ENCODE measurements at regions not wholly inside any gene's neighbourhood (a gene's known extent, or its start where the extent isn't known, plus 50 kb on each side); places are given as distances from the start of the nearest gene placed in this dataset.
"Not testable (repeated sequence)": the region's sequence is repeated elsewhere in the genome, so short reads cannot be mapped to it uniquely, and the experiment has no call there.

- no peak for DNase-seq (ENCODE audit: low spot score)
Observed at GRCh38 chr2:142575561-142575960, 301.9 kb upstream of the KYNU start.

GRCh38 chr2:142574388-142574787 is 303.1 kb upstream of the KYNU start:
- no peak for DNase-seq (ENCODE audit: low spot score)

GRCh38 chr2:142572346-142573132 is 304.9 kb upstream of the KYNU start:
- DNase-seq (ENCODE audit: low spot score) = no peak

- DNase-seq (ENCODE audit: low spot score) = no peak
Observed at GRCh38 chr2:142571934-142572333, 305.5 kb upstream of the KYNU start.

GRCh38 chr2:142562900-142563299 is 314.6 kb upstream of the KYNU start:
- no peak for DNase-seq (ENCODE audit: low spot score)

GRCh38 chr2:142561656-142562055 is 315.8 kb upstream of the KYNU start:
- no peak for DNase-seq (ENCODE audit: low spot score)

GRCh38 chr2:142557391-142557790 is 320.1 kb upstream of the KYNU start:
- no peak for DNase-seq (ENCODE audit: low spot score)

- DNase-seq (ENCODE audit: low spot score) = not testable (repeated sequence)
Observed at GRCh38 chr2:142545999-142546398, 331.5 kb upstream of the KYNU start.

GRCh38 chr2:142545036-142545435 is 332.4 kb upstream of the KYNU start:
- DNase-seq (ENCODE audit: low spot score) = no peak

GRCh38 chr2:142544173-142544572 is 333.3 kb upstream of the KYNU start:
- DNase-seq (ENCODE audit: low spot score) = no peak

- DNase-seq (ENCODE audit: low spot score) = no peak
Observed at GRCh38 chr2:142542431-142542910, 335.0 kb upstream of the KYNU start.

GRCh38 chr2:142536966-142537365 is 340.5 kb upstream of the KYNU start:
- no peak for DNase-seq (ENCODE audit: low spot score)

- DNase-seq (ENCODE audit: low spot score) = no peak
Observed at GRCh38 chr2:142536492-142536891, 341.0 kb upstream of the KYNU start.

- no peak for DNase-seq (ENCODE audit: low spot score)
Observed at GRCh38 chr2:142535311-142535710, 342.2 kb upstream of the KYNU start.

- DNase-seq (ENCODE audit: low spot score) = no peak
Observed at GRCh38 chr2:142533177-142533576, 344.3 kb upstream of the KYNU start.

GRCh38 chr2:142531377-142531776 is 346.1 kb upstream of the KYNU start:
- DNase-seq (ENCODE audit: low spot score) = no peak

- no peak for DNase-seq (ENCODE audit: low spot score)
Observed at GRCh38 chr2:142525720-142526119, 351.7 kb upstream of the KYNU start.

- no peak for DNase-seq (ENCODE audit: low spot score)
Observed at GRCh38 chr2:142521492-142521891, 356.0 kb upstream of the KYNU start.

GRCh38 chr2:142515493-142515892 is 362.0 kb upstream of the KYNU start:
- no peak for DNase-seq (ENCODE audit: low spot score)

- DNase-seq (ENCODE audit: low spot score) = no peak
Observed at GRCh38 chr2:142509401-142509800, 368.1 kb upstream of the KYNU start.

- no peak for DNase-seq (ENCODE audit: low spot score)
Observed at GRCh38 chr2:142504754-142505153, 372.7 kb upstream of the KYNU start.

- DNase-seq (ENCODE audit: low spot score) = no peak
Observed at GRCh38 chr2:142502402-142502801, 371.6 kb upstream of the LRP1B start.

- peak; percentile 12 for DNase-seq (ENCODE audit: low spot score)
Observed at GRCh38 chr2:142495141-142495540, 364.3 kb upstream of the LRP1B start.

GRCh38 chr2:142489631-142490030 is 358.8 kb upstream of the LRP1B start:
- DNase-seq (ENCODE audit: low spot score) = not testable (repeated sequence)
